ENCODE measurements at regions not wholly inside any gene's neighbourhood (a gene's known extent, or its start where the extent isn't known, plus 50 kb on each side); places are given as distances from the start of the nearest gene placed in this dataset.

DNA sequence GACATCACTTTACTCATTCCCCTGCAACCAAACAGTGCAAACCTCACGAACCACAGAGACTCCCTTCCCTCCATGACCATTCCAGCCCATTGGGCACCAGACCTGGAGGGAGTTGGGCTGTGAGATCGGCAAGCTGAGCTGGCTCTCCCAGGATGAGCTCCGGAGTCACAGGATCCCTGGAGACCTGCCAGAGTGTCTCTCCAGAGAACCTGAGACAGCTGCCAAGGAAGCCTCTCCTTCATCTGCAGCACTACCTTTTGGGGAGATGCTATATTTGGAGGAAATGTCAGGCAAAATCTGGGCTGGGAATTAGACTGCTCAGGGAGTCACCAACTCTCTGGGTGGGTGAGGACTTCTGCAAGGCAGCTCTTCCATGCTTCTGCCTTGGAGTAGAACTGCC, 417.4 kb downstream of the TNS1 start:
- no peak for TF ChIP-seq CTCF (IDR thresholded peaks at IDR 0.05)
- no peak for TF ChIP-seq POLR2A (IDR thresholded peaks at IDR 0.05)

Data from uterus (tissue), 2 donors.